CD4-positive, alpha-beta T cell (primary cell): ENCODE measurements at regions not wholly inside any gene's neighbourhood (a gene's known extent, or its start where the extent isn't known, plus 50 kb on each side); places are given as distances from the start of the nearest gene placed in this dataset.

Experiments used
- ATAC-seq: fragments of 200-7000 bp; cut with Tn5 transposase; one replicate; pipeline ENCODE4 v1.10.0; 2022; ENCODE audit warnings: mild to moderate bottlenecking; ENCODE audit not compliant: poor library complexity
- CTCF ChIA-PET: fragments of 350-600 bp; sonication (Branson Sonifier 250); formaldehyde crosslinking; loops from one replicate; lab custom pipeline; 2021; ENCODE audit warnings: antibody characterized with exemption, inconsistent platforms; lab: Charles Lee
- POLR2A ChIA-PET: fragments of 350-600 bp; sonication (Branson Sonifier 250); formaldehyde crosslinking; loops from one replicate; lab custom pipeline; 2021; ENCODE audit warnings: antibody characterized with exemption, inconsistent platforms; lab: Charles Lee
- DNase-seq, 14 experiments: peaks; one replicate each; pipeline ENCODE4 v3.0.0-alpha.2; 2013 to 2020; ENCODE audit warnings: mixed read lengths in 2 of 14
- H3K27ac ChIP-seq, 2 donors: one replicate each; pipeline versions ENCODE4 v1.5.1 to v1.7.0; 2013; ENCODE audit warnings: low read length in 2 of 2, low read depth in 1 of 2, mild to moderate bottlenecking in 1 of 2
- H3K27me3 ChIP-seq, 2 experiments: 1 replicate in 1 of 2; 2 replicates in 1 of 2; pipeline versions ENCODE4 v1.6.1 to v1.7.0; 2013; ENCODE audit warnings: low read length in 2 of 2, control low read depth in 1 of 2, mild to moderate bottlenecking in 1 of 2, moderate library complexity in 1 of 2; ENCODE audit not compliant: insufficient read depth in 2 of 2, control insufficient read depth in 1 of 2
- H3K36me3 ChIP-seq: one replicate; pipeline ENCODE4 v1.6.1; 2013; ENCODE audit warnings: low read length, control low read depth; ENCODE audit not compliant: insufficient read depth
- H3K4me1 ChIP-seq: one replicate; pipeline ENCODE4 v1.6.1; 2013; ENCODE audit warnings: low read length, control low read depth; ENCODE audit not compliant: insufficient read depth
- H3K4me3 ChIP-seq: one replicate; pipeline ENCODE4 v1.5.1; 2013; ENCODE audit warnings: mild to moderate bottlenecking, low read length, moderate library complexity
- H3K9me3 ChIP-seq, 2 experiments: 1 replicate in 1 of 2; 2 replicates in 1 of 2; pipeline versions ENCODE4 v1.6.1 to v1.7.0; 2013; ENCODE audit warnings: low read length in 2 of 2, mild to moderate bottlenecking in 2 of 2, control low read depth in 1 of 2, moderate library complexity in 1 of 2; ENCODE audit not compliant: control insufficient read depth in 1 of 2, insufficient read depth in 1 of 2
- H3K27ac Mint-ChIP-seq: one replicate; pipeline ENCODE4 v1.8.0; 2020; ENCODE audit warnings: mixed read lengths
- H3K27me3 Mint-ChIP-seq: one replicate; pipeline ENCODE4 v1.8.0; 2021; ENCODE audit warnings: mixed read lengths
- H3K36me3 Mint-ChIP-seq: one replicate; pipeline ENCODE4 v1.8.0; 2021; ENCODE audit warnings: low read depth, mixed read lengths
- H3K4me1 Mint-ChIP-seq: one replicate; pipeline ENCODE4 v1.8.0; 2021; ENCODE audit warnings: low read depth, mixed read lengths
- H3K4me3 Mint-ChIP-seq: one replicate; pipeline ENCODE4 v1.8.0; 2020; ENCODE audit warnings: mild to moderate bottlenecking, mixed read lengths
- H3K9me3 Mint-ChIP-seq: one replicate; pipeline ENCODE4 v1.8.0; 2020; ENCODE audit warnings: mixed read lengths
- CTCF ChIP-seq: fragments of 200-600 bp; IDR thresholded peaks from one replicate; pipeline ENCODE4 v1.8.0; 2022; ENCODE audit warnings: antibody characterized with exemption, mild to moderate bottlenecking
- intact Hi-C, 2 experiments: fragments of 100-400 bp; cut with DNase I in 1 of 2; cut with micrococcal nuclease in 1 of 2; formaldehyde crosslinking; loops; one replicate each; pipeline versions ENCODE4 v1.15.1 to v1.9.0; 2023 to 2025; cut with DNase I, micrococcal nuclease

GRCh38 chr2:67845621-67846369, 217.0 kb downstream of the C1D start:
- Mint-ChIP-seq H3K9me3 (no peaks in the 10 kb centered on the region), H3K27ac (no peak overlapping the region), H3K36me3 (no peaks in the 10 kb centered on the region), H3K4me1 (no peaks in the 10 kb centered on the region), H3K27me3 (peaks cover 5% of the 10 kb centered on the region), H3K4me3 (no peak overlapping the region)
- no peak for DNase-seq
- ATAC-seq, result no peak
- Histone ChIP-seq H3K36me3 (no peaks in the 10 kb centered on the region), H3K27me3 (peaks cover 3 to 11% of the 10 kb centered on the region in 2 experiments), H3K9me3 (no peaks in the 10 kb centered on the region), H3K27ac (no peak overlapping the region), H3K4me1 (peaks cover 2% of the 10 kb centered on the region), H3K4me3 (no peak overlapping the region)
- CTCF ChIA-PET, result no interaction called here
- no peak for TF ChIP-seq CTCF
- intact Hi-C loops, result no loop called here
- POLR2A ChIA-PET, result no interaction called here

GRCh38 chr2:67846370-67847070, 216.3 kb downstream of the C1D start:
- peak in 5 of 14 experiments; percentile 1 to 19 (median 14) for DNase-seq
- Mint-ChIP-seq H3K9me3 (no peaks in the 10 kb centered on the region), H3K36me3 (no peaks in the 10 kb centered on the region), H3K4me3 (no peak overlapping the region), H3K4me1 (no peaks in the 10 kb centered on the region), H3K27me3 (peaks cover 7% of the 10 kb centered on the region), H3K27ac (no peak overlapping the region)
- POLR2A ChIA-PET, result no interaction called here
- Histone ChIP-seq H3K9me3 (no peaks in the 10 kb centered on the region), H3K27ac (no peak overlapping the region), H3K36me3 (no peaks in the 10 kb centered on the region), H3K4me3 (no peak overlapping the region), H3K27me3 (peaks cover 3 to 11% of the 10 kb centered on the region in 2 experiments), H3K4me1 (peaks cover 2% of the 10 kb centered on the region)
- peak; percentile 55 for TF ChIP-seq CTCF
- ATAC-seq, result no peak
- intact Hi-C loops, result no loop called here
- CTCF ChIA-PET, result no interaction called here

DNA sequence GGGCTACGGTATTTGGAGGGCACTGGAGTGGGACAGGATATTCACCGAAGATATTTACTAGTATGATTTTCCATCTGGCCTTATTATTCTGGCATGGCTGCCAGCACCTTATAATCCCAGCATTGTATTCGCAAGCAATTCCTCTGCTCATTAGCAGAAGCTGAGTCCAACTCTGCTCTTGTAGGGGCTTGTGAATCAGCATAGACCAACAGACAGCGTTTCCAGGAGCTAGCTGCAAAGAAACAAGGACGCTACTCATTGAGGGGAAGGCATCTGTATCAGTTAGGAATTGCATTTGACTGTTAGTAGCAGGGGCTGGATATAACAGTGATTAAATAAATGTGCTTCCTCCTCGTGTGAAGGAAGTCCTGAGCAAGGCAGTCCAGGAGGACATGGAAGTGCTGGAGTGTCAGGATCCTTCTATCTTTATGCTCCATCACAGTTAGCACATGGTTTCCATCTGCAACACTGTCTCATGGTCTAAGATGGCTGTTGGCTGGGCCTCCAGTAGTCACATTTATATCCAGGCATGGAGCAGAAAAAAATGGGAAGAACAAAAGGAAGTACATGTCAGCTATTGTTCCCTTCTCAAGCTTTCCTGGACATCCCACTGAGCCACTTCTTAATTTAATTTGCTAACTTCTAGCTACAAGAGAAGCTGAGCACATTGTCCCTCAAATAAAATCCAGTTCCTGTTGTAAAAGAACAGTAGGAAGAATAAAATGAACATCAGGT, 214.1 kb downstream of the C1D start:
- DNase-seq, result no peak
- Mint-ChIP-seq H3K27me3 (peaks cover 9% of the 10 kb centered on the region), H3K4me1 (no peaks in the 10 kb centered on the region), H3K4me3 (no peak overlapping the region), H3K27ac (no peak overlapping the region), H3K36me3 (no peaks in the 10 kb centered on the region), H3K9me3 (no peaks in the 10 kb centered on the region)
- ChIA-PET POLR2A (no interaction called here), CTCF (no interaction called here)
- Histone ChIP-seq H3K4me1 (peaks cover 2% of the 10 kb centered on the region), H3K27me3 (peaks cover 0 to 11% of the 10 kb centered on the region in 2 experiments), H3K9me3 (no peaks in the 10 kb centered on the region), H3K27ac (no peak overlapping the region), H3K4me3 (no peak overlapping the region), H3K36me3 (no peaks in the 10 kb centered on the region)
- TF ChIP-seq CTCF, result no peak
- no peak for ATAC-seq
- intact Hi-C loops, result no loop called here
